OCI-LY7 (cell line): ENCODE measurements at regions not wholly inside any gene's neighbourhood (a gene's known extent, or its start where the extent isn't known, plus 50 kb on each side); places are given as distances from the start of the nearest gene placed in this dataset.

Experiments
- EZH2phosphoT487 ChIP-seq: fragments of 200-600 bp; sonication (generic); IDR thresholded peaks from 2 replicates; pipeline ENCODE4 v1.6.1; 2018; ENCODE audit warnings: low read depth, borderline replicate concordance, mild to moderate bottlenecking, mixed run types, antibody characterized with exemption, low read length, moderate library complexity, mixed read lengths
- TF ChIP-seq, protein P1 (sequence below): fragments of 200-600 bp; sonication (generic); conservative IDR thresholded peaks from 2 replicates; pipeline ENCODE4 v1.5.1; 2014; ENCODE audit warnings: mild to moderate bottlenecking, antibody characterized with exemption, low read length, moderate library complexity, mixed read lengths

DNA sequence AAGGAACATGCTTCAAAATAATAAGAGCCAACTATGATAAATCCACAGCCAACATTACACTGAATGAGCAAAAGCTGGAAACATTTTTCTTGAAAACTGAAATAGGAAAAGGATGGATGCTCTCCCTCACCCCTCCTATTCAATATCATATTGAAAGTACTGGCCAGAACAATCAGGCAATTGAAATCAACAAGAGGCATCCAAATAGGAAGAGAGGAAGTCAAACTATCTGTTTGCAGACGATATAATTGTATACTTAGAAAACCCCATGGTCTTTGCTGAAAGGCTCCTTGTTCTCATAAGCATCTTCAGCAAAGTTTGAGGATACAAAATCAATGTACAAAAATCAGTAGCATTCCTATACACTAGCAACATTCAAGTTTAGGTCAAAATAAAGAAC lies 1562.5 kb upstream of the ADGRL3 start:
- TF ChIP-seq, protein P1, sequence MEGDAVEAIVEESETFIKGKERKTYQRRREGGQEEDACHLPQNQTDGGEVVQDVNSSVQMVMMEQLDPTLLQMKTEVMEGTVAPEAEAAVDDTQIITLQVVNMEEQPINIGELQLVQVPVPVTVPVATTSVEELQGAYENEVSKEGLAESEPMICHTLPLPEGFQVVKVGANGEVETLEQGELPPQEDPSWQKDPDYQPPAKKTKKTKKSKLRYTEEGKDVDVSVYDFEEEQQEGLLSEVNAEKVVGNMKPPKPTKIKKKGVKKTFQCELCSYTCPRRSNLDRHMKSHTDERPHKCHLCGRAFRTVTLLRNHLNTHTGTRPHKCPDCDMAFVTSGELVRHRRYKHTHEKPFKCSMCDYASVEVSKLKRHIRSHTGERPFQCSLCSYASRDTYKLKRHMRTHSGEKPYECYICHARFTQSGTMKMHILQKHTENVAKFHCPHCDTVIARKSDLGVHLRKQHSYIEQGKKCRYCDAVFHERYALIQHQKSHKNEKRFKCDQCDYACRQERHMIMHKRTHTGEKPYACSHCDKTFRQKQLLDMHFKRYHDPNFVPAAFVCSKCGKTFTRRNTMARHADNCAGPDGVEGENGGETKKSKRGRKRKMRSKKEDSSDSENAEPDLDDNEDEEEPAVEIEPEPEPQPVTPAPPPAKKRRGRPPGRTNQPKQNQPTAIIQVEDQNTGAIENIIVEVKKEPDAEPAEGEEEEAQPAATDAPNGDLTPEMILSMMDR, result no peak
- TF ChIP-seq EZH2phosphoT487, result no peak
